Esophagus (tissue), 2 donors: ENCODE measurements at regions not wholly inside any gene's neighbourhood (a gene's known extent, or its start where the extent isn't known, plus 50 kb on each side); places are given as distances from the start of the nearest gene placed in this dataset.

Experiments
- H3K27ac ChIP-seq, 2 donors: one replicate each; pipeline ENCODE4 v1.5.1; 2013; ENCODE audit warnings: low read depth in 2 of 2, mild to moderate bottlenecking in 2 of 2, inconsistent platforms in 1 of 2, low read length in 1 of 2, moderate library complexity in 1 of 2
- H3K27me3 ChIP-seq, 2 donors: one replicate each; pipeline ENCODE4 v1.6.1; 2013; ENCODE audit warnings: low read length in 2 of 2, control low read depth in 1 of 2, mild to moderate bottlenecking in 1 of 2; ENCODE audit not compliant: insufficient read depth in 2 of 2, control insufficient read depth in 1 of 2
- H3K36me3 ChIP-seq, 2 donors: one replicate each; pipeline ENCODE4 v1.6.1; 2013; ENCODE audit warnings: low read length in 1 of 2; ENCODE audit not compliant: control insufficient read depth in 2 of 2, insufficient read depth in 2 of 2
- H3K4me1 ChIP-seq, 2 donors: one replicate each; pipeline ENCODE4 v1.6.1; 2013; ENCODE audit warnings: low read length in 1 of 2; ENCODE audit not compliant: control insufficient read depth in 2 of 2, insufficient read depth in 2 of 2
- H3K4me3 ChIP-seq, 2 donors: one replicate each; pipeline ENCODE4 v1.5.1; 2013; ENCODE audit warnings: low read length in 2 of 2, mild to moderate bottlenecking in 2 of 2, low read depth in 1 of 2, moderate library complexity in 1 of 2
- H3K9me3 ChIP-seq, 2 donors: one replicate each; pipeline ENCODE4 v1.6.1; 2013; ENCODE audit warnings: mild to moderate bottlenecking in 2 of 2, low read depth in 1 of 2, low read length in 1 of 2, moderate library complexity in 1 of 2; ENCODE audit not compliant: control insufficient read depth in 2 of 2, insufficient read depth in 1 of 2
- WGBS, 2 donors: extraction: QIAGEN DNeasy Blood & Tissue Kit; methylation state at CpG; one replicate each; pipeline ENCODE4 v1.1.7; 2013; 5-methylcytosine and 5-hydroxymethylcytosine counted together
- donor health status: healthy with polysubstance abuse.
- donor health status: Bipolar disorder and iron deficiency.

GRCh38 chr4:159015841-159016240 is 87.0 kb upstream of the RAPGEF2 start:
- 79 to 85% methylated on average over 5 of the region's 5 CpGs for WGBS, 2 donors
- H3K9me3 ChIP-seq: no peaks in the 10 kb centered on the region
- H3K27me3 ChIP-seq: no peaks in the 10 kb centered on the region

GRCh38 chr4:159016593-159017024 is 86.3 kb upstream of the RAPGEF2 start:
- Histone ChIP-seq H3K27ac (no peak overlapping the region), H3K27me3 (no peaks in the 10 kb centered on the region), H3K4me1 (no peaks in the 10 kb centered on the region), H3K4me3 (no peak overlapping the region), H3K9me3 (no peaks in the 10 kb centered on the region), H3K36me3 (no peaks in the 10 kb centered on the region)
- WGBS, 2 donors: 53 to 63% methylated on average over 8 of the region's 8 CpGs

More at GRCh38 chr4:159015841-159016240, 87.0 kb upstream of the RAPGEF2 start:
- Histone ChIP-seq H3K4me1 (no peaks in the 10 kb centered on the region), H3K36me3 (no peaks in the 10 kb centered on the region), H3K27ac (no peak overlapping the region), H3K4me3 (no peak overlapping the region)

GRCh38 chr4:159017323-159018026 is 85.4 kb upstream of the RAPGEF2 start:
- no peaks in the 10 kb centered on the region for H3K27me3 ChIP-seq
- H3K4me1 ChIP-seq: no peaks in the 10 kb centered on the region
- WGBS, 2 donors: 83 to 91% methylated on average over 5 of the region's 5 CpGs
- no peak overlapping the region for H3K4me3 ChIP-seq
- no peaks in the 10 kb centered on the region for H3K9me3 ChIP-seq
- H3K27ac ChIP-seq: no peak overlapping the region
- no peaks in the 10 kb centered on the region for H3K36me3 ChIP-seq

- Histone ChIP-seq H3K27me3 (no peaks in the 10 kb centered on the region), H3K4me1 (no peaks in the 10 kb centered on the region), H3K9me3 (no peaks in the 10 kb centered on the region), H3K27ac (no peak overlapping the region), H3K36me3 (no peaks in the 10 kb centered on the region), H3K4me3 (no peak overlapping the region)
- WGBS, 2 donors: 66 to 77% methylated on average over 4 of the region's 4 CpGs
These were observed 84.7 kb upstream of the RAPGEF2 start for GRCh38 chr4:159018062-159018629.

GRCh38 chr4:159019356-159019755 is 83.5 kb upstream of the RAPGEF2 start:
- Histone ChIP-seq H3K4me1 (no peaks in the 10 kb centered on the region), H3K36me3 (no peaks in the 10 kb centered on the region), H3K4me3 (no peak overlapping the region), H3K27me3 (no peaks in the 10 kb centered on the region), H3K9me3 (no peaks in the 10 kb centered on the region), H3K27ac (no peak overlapping the region)
- WGBS, 2 donors: 71 to 73% methylated on average over 5 of the region's 5 CpGs

GRCh38 chr4:159021597-159022385 is 81.1 kb upstream of the RAPGEF2 start:
- H3K27ac ChIP-seq: no peak overlapping the region
- 66 to 69% methylated on average over 6 of the region's 6 CpGs for WGBS, 2 donors

GRCh38 chr4:159023741-159024140 is 79.1 kb upstream of the RAPGEF2 start:
- no peaks in the 10 kb centered on the region for H3K9me3 ChIP-seq
- no peaks in the 10 kb centered on the region for H3K36me3 ChIP-seq
- 63 to 64% methylated on average over 3 of the region's 3 CpGs for WGBS, 2 donors
- H3K27me3 ChIP-seq: no peaks in the 10 kb centered on the region
- H3K4me1 ChIP-seq: no peaks in the 10 kb centered on the region
- no peak overlapping the region for H3K4me3 ChIP-seq
- no peak overlapping the region for H3K27ac ChIP-seq

More at GRCh38 chr4:159021597-159022385, 81.1 kb upstream of the RAPGEF2 start:
- H3K4me3 ChIP-seq: no peak overlapping the region
- no peaks in the 10 kb centered on the region for H3K9me3 ChIP-seq
- no peaks in the 10 kb centered on the region for H3K27me3 ChIP-seq
- no peaks in the 10 kb centered on the region for H3K4me1 ChIP-seq
- H3K36me3 ChIP-seq: no peaks in the 10 kb centered on the region

- WGBS, 2 donors: 68 to 70% methylated on average over 5 of the region's 5 CpGs
These were observed 78.6 kb upstream of the RAPGEF2 start for GRCh38 chr4:159024266-159024665.

GRCh38 chr4:159024828-159025227 is 78.1 kb upstream of the RAPGEF2 start:
- Histone ChIP-seq H3K27me3 (no peaks in the 10 kb centered on the region), H3K4me3 (no peak overlapping the region), H3K9me3 (no peaks in the 10 kb centered on the region), H3K36me3 (no peaks in the 10 kb centered on the region), H3K27ac (no peak overlapping the region), H3K4me1 (no peaks in the 10 kb centered on the region)
- WGBS, 2 donors: 92 to 93% methylated on average over 3 of the region's 3 CpGs

More at GRCh38 chr4:159024266-159024665, 78.6 kb upstream of the RAPGEF2 start:
- H3K27ac ChIP-seq: no peak overlapping the region
- H3K27me3 ChIP-seq: no peaks in the 10 kb centered on the region
- H3K36me3 ChIP-seq: no peaks in the 10 kb centered on the region
- no peaks in the 10 kb centered on the region for H3K9me3 ChIP-seq
- H3K4me3 ChIP-seq: no peak overlapping the region
- H3K4me1 ChIP-seq: no peaks in the 10 kb centered on the region
